Lower lobe of right lung (tissue), 2 donors: ENCODE measurements at regions not wholly inside any gene's neighbourhood (a gene's known extent, or its start where the extent isn't known, plus 50 kb on each side); places are given as distances from the start of the nearest gene placed in this dataset.

Source experiments
- ATAC-seq, 2 donors: fragments of 200-7000 bp; cut with Tn5 transposase; one replicate each; pipeline ENCODE4 v1.9.1; 2020 to 2022; ENCODE audit warnings: mild to moderate bottlenecking in 2 of 2, moderate library complexity in 2 of 2
- DNase-seq: peaks from one replicate; pipeline ENCODE4 v3.0.0-alpha.2; 2020
- H3K27ac ChIP-seq: fragments of 200-600 bp; one replicate; pipeline ENCODE4 v1.8.0; 2022
- H3K27me3 ChIP-seq: fragments of 200-600 bp; one replicate; pipeline ENCODE4 v1.8.0; 2022; ENCODE audit warnings: low read depth
- H3K36me3 ChIP-seq: fragments of 200-600 bp; one replicate; pipeline ENCODE4 v1.8.0; 2022; ENCODE audit warnings: mild to moderate bottlenecking
- H3K4me1 ChIP-seq: fragments of 200-600 bp; one replicate; pipeline ENCODE4 v1.8.0; 2022
- H3K4me3 ChIP-seq: fragments of 200-600 bp; one replicate; pipeline ENCODE4 v1.8.0; 2022; ENCODE audit warnings: mild to moderate bottlenecking
- H3K9me3 ChIP-seq: fragments of 200-600 bp; one replicate; pipeline ENCODE4 v1.8.0; 2022
- intact Hi-C: fragments of 100-400 bp; cut with DNase I; formaldehyde crosslinking; loops from one replicate; pipeline ENCODE4 v1.11.0; 2022
- TF ChIP-seq, protein P1 (sequence below): fragments of 200-600 bp; IDR thresholded peaks from one replicate; pipeline ENCODE4 v1.8.0; 2022; ENCODE audit warnings: antibody characterized with exemption, mild to moderate bottlenecking
- donor health status: DM: no; HTN: yes; CAD: no; lungs with severe emphysema.

DNA sequence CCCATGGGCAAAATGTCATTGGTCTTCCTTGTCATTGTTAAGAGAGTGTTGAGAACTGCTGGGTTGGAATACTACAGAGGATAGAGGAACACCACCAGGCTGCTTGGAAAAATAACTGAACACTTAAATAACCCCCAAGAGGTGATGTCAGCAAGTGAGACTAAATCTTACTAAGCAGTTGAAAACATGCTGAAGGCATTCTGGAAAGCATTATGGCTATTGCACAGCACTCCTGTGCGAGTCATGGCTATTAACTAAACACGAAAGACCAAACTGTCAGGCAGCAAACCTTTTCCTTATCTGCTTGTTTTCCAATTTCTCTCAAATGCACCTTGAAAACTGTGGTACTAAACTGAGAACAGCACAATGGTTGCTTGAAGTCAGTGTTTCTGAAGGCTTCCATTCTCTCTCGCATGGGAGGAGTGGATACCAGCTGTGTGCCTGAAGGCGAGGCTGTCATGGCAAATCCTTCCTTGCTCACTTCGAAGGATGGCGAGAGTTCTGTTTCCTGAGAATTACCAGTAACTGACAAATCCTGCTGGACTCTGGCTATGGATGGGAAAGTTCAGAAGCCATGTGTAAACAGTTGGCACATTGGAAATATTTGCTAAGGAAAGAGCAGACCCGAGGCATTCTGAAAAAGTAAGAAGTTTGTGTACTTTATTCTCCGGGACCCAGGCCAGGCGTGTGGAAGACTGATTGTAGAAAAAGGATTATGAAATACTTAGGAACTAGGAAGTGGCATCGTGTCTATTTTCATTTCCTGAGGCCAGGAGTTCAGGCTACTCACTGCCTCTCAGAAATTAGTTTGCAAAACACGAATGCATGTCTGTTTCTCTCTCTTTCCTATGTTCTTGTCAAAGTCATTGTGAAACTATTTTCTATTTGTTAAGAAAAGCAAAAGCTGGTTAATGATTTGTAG, 182.1 kb downstream of the DMRT2 start:
- intact Hi-C loops: no loop called here
- H3K4me1 ChIP-seq: peaks cover 4% of the 10 kb centered on the region
- peak overlapping the region; percentile 44 for H3K27ac ChIP-seq
- no peak overlapping the region for H3K4me3 ChIP-seq
- H3K9me3 ChIP-seq: no peaks in the 10 kb centered on the region
- peak; percentile 67 for DNase-seq
- no peaks in the 10 kb centered on the region for H3K27me3 ChIP-seq
- peak; percentile 93 to 98 for ATAC-seq
- TF ChIP-seq, protein P1, sequence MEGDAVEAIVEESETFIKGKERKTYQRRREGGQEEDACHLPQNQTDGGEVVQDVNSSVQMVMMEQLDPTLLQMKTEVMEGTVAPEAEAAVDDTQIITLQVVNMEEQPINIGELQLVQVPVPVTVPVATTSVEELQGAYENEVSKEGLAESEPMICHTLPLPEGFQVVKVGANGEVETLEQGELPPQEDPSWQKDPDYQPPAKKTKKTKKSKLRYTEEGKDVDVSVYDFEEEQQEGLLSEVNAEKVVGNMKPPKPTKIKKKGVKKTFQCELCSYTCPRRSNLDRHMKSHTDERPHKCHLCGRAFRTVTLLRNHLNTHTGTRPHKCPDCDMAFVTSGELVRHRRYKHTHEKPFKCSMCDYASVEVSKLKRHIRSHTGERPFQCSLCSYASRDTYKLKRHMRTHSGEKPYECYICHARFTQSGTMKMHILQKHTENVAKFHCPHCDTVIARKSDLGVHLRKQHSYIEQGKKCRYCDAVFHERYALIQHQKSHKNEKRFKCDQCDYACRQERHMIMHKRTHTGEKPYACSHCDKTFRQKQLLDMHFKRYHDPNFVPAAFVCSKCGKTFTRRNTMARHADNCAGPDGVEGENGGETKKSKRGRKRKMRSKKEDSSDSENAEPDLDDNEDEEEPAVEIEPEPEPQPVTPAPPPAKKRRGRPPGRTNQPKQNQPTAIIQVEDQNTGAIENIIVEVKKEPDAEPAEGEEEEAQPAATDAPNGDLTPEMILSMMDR: no peak
- H3K36me3 ChIP-seq: no peaks in the 10 kb centered on the region

DNA sequence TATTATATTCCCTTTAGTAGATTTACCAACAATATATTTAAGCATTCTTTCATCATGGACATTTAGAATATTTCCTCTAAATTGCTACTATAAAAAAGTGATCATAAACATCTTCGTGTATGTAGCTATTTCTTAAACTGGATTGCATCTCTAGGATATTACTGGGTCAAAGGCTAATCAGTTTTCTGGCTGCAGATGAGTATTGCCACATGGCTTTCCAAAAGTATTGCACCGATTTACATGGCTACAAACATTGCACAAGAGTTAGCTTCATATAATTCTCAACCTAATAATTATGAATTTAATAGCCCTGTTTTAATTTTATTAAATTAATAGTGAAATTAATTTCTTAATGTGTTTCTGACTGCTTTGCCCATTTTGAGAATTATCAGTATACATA, 183.4 kb downstream of the DMRT2 start:
- H3K36me3 ChIP-seq: no peaks in the 10 kb centered on the region
- intact Hi-C loops: no loop called here
- H3K27ac ChIP-seq: no peak overlapping the region
- ATAC-seq: no peak
- no peaks in the 10 kb centered on the region for H3K9me3 ChIP-seq
- H3K4me3 ChIP-seq: no peak overlapping the region
- no peak for DNase-seq
- peaks cover 4% of the 10 kb centered on the region for H3K4me1 ChIP-seq
- TF ChIP-seq, protein P1: no peak
- no peaks in the 10 kb centered on the region for H3K27me3 ChIP-seq

DNA sequence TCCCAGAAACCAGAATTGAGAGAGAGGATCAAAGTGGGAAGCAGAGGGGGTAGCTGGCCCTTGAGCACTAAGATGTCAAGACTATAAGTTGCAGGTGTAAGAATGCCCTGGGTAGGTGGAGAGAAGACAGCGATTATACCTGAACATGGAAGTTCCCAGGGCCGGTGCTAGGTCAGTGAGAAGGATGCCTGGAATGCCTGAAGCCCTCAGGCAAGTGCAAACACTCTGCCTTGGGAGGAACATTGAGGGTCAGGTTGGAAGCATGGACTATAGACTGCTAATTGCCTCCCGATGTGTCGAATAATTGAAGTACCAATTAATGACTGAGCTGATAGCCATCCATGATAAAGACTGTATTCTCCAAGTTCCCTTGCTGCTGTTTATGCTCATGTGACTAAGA, 185.5 kb downstream of the DMRT2 start:
- Histone ChIP-seq H3K4me3 (no peak overlapping the region), H3K4me1 (peaks cover 4% of the 10 kb centered on the region), H3K9me3 (no peaks in the 10 kb centered on the region), H3K27ac (no peak overlapping the region), H3K36me3 (no peaks in the 10 kb centered on the region), H3K27me3 (no peaks in the 10 kb centered on the region)
- TF ChIP-seq, protein P1: no peak
- intact Hi-C loops: no loop called here
- DNase-seq (no peak), ATAC-seq (no peak)

DNA sequence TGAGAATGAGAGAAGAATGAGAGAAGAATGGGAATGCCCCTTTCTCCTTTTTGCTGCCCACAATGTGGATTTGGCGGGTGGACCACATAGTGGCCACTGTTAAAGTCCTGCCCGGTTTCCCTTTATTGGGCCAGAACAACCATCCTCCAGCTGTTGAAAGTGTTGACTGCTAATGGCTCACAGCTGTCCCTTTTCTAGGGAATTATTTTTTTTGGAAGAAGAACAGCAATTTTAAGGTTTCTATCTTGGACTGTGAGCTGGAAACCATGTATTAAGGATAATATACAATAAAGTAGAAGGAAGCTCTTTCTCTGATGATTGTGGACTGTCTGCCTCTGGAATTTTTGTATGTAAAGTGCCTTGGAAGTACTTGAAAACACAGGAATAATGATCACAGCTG, 185.9 kb downstream of the DMRT2 start:
- intact Hi-C loops: no loop called here
- no peak for DNase-seq
- TF ChIP-seq, protein P1: no peak

DNA sequence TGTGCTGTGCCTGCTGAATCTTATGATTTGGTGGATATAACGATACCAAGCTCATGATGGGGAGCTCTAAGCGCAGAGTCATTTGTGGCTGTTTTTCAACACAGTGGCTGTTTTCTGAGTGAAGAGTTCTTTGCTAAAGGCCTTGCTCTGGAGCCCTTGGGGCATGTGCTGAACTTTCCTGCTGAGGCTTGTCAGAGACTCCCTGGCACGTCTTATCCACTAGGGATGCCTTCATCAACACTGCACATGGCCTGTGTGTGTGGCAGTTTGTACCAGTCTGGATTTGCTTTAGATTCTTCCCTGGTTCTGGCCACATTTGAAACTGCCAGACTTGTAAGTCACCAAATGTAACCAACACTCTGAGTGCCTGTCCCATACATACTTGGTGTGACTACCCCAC, 188.2 kb downstream of the DMRT2 start:
- ATAC-seq: no peak
- H3K9me3 ChIP-seq: no peaks in the 10 kb centered on the region
- intact Hi-C loops: no loop called here
- TF ChIP-seq, protein P1: no peak
- H3K27ac ChIP-seq: no peak overlapping the region
- no peak for DNase-seq
- no peaks in the 10 kb centered on the region for H3K36me3 ChIP-seq
- no peaks in the 10 kb centered on the region for H3K27me3 ChIP-seq
- H3K4me1 ChIP-seq: no peaks in the 10 kb centered on the region
- H3K4me3 ChIP-seq: no peak overlapping the region

More for the DNA sequence above, 185.9 kb downstream of the DMRT2 start:
- ATAC-seq: no peak
- Histone ChIP-seq H3K9me3 (no peaks in the 10 kb centered on the region), H3K27me3 (no peaks in the 10 kb centered on the region), H3K27ac (no peak overlapping the region), H3K4me1 (peaks cover 4% of the 10 kb centered on the region), H3K36me3 (no peaks in the 10 kb centered on the region), H3K4me3 (no peak overlapping the region)
